8988T (cell line): ENCODE measurements at regions not wholly inside any gene's neighbourhood (a gene's known extent, or its start where the extent isn't known, plus 50 kb on each side); places are given as distances from the start of the nearest gene placed in this dataset.
"Not testable (repeated sequence)": the region's sequence is repeated elsewhere in the genome, so short reads cannot be mapped to it uniquely, and the experiment has no call there.

Experiments
- DNase-seq: peaks from one replicate; pipeline ENCODE4 v3.0.0; 2011

DNA sequence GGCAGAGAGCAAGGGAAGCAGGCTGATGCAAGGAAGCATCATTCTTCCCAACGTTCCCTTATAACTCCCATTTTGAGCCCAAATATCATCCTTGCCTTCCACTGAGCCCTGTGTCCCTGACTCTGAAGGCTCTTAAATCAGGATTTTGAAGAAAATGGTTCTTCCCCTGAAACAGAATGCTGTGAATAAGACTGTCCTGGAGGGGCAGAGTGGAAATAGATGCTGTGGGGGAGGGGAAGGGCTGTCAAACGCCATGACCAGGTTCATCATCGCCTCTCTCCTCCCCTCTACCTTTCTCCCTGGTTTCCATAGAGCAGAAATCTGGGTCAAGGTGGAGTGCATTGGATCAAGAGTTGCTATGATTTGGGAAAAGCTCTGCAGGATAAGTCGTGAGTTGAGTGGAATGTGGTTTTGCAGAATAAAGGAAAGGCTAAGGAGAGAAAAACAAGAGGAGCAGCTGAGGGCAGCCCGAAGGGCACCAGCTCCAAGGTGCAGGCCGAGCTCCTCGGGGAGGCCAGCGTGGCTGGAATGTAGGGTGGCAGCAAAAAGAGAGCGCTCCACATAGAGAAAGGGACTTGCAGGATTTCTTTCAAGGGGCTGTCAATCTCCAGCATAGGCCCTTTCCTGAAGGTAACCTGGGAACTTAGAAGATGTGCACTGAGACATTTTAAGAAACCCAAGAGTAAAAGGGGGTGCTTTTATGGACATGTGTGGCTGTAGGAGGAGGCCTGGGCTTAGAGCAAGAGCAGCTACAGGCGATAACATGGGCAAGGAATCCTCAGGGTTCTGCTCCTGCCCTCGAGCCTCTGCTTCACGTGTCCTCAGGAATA lies 120.8 kb upstream of the CDYL start:
- no peak for DNase-seq

DNA sequence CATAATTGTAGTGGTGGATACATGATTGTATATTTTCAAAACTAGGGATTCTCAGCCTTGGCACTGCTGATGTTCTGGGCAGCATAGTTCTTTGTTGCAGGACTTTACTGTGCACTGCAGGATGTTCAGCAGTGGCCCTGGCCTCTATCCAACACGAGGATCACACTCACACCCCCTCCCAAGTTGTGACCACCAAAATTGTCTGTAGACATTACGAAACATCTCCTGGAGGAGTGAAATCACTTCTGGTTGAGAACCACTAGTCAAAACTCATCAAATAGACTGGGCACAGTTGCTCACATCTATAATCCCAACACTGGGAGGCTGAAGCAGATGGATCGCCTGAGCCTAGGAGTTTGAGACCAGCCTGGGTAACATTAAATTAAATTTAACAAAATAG lies 123.1 kb upstream of the CDYL start:
- no peak for DNase-seq

DNA sequence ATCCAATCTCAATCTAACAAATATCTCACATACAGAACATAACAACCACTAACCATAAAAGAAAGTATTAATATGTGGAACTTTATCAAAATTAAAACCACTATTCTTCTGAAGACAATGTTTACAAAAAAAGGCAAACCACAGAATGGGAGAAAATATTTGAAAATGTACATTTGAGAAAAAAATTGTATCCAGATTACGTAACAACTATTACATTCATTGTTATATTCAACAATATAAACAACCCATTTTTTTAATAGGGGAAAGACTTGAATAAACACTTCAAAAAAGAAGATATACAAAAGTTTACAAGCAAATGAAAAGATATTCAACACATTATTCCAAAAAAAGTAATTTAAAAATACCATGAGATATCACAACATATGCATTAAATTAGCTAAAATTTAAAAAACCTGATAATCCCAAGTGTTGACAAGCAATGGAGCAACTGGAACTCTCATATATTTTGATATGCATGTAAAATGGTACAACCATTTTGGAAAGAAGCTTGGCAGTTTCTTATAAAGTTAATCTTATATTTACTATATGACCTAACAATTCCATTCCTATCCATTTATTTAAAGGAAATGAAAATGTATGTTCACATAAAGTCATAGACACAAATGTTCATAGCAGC lies 124.3 kb upstream of the CDYL start:
- no peak for DNase-seq

DNA sequence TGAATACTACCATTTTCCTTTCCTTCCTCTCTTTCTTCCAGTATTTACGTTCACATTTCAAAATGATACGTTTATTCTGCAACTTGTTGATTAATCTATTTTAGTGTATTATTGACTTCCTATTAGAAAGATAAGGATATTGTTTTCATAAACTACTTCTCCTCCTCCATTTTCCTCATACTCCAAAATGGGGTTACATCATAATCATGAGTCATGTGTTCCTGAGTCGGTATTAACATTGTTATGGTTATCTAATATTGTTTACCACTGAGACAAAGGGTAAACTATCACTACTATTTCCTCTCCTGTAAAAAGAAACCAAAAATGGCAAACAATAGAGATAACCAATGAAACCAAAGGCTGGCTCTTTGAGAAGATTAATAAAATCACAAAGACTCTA lies 126.5 kb upstream of the CDYL start:
- no peak for DNase-seq

DNA sequence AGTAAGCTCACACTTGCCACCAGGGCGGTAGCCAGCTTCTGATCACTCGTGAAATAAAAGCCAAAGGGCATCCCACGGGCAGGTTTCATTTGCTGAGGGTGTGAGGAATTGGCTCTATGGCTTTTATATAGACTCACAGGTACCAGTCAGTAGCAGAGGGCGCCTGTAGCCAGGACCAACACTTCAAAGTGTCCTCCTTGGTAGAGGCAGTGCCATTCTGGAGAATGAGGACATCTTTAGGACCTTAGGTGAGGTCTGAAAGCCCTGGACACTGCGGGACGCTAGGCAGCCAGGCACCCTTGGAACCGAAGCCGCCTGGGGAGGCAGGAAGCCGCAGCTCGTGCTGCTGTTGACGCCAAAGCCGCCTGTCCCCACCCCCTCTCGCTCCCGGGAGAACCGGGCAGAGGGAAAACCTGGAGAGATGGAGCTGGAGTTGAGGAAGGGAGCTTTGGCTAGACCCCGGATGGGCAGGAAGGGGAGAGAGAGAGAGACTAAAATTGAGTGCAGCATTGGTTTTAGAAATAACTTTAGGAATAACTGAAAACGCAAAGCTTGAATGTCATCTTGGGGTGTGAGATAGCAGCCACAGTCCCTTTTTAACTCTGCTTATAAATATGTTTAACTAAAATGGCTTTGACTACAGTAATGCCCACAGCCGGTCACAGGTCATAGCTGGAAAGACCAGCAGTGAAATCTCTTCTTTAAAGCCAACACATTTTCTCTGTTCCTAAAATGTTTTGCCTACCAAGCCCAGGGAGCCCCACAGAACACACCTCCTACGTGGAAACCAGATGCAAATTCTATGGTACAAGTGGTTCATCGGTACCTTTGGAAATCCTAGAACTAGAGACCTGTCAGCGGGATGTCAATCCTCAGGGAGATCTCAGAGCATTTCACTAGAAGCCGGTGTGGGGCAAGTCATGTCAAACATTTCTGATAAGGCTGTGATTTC lies 128.5 kb upstream of the CDYL start:
- peak; percentile 59 for DNase-seq

DNA sequence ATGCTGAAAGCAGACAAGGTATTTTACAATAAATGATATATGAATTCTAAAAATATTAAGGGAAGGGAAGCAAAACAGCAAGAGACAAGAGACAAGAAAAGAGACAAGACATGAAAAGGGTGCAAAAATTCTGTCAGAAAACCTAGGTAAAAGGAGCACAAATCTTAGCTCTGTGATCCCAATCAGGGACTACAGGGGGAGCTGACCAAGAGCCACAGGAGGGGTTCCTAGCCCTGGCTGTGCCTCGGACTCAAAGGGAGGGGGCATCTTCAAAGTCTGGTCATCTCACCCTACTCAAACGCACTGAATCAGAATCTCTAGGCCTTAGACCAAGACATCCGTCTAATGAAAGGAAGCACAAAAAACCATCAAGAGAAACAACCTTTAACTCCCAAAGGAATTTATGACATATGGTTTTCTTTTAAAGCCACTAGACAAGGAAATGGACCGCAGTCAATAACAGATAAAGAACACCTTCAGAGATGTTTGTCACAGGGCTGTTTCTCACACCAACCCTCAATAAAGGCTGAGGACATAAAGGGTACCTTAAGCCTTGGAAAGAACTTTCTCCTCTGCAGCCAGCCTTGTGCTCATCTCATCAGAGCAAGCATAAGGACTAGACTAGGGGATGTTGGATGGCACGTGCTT lies 130.4 kb upstream of the CDYL start:
- no peak for DNase-seq

DNA sequence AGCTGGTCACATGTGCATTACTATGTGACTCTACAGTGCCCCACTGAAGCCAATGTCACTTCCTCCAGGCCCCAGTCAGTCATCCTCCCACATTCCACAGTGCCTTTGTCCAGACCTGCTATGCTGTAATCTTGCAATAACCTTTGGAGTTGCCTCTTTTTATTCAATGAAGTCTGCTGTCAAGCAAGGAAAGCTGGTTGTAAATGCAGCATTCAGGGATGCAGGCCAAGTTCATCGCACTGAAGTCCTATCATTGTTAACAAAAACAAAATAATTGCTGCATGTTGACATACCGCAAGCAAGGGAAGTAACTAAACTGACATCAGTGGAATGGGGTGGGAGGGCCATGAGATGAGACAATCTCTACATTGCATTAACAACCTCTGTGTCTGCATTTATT lies 131.2 kb upstream of the CDYL start:
- DNase-seq, result no peak

DNA sequence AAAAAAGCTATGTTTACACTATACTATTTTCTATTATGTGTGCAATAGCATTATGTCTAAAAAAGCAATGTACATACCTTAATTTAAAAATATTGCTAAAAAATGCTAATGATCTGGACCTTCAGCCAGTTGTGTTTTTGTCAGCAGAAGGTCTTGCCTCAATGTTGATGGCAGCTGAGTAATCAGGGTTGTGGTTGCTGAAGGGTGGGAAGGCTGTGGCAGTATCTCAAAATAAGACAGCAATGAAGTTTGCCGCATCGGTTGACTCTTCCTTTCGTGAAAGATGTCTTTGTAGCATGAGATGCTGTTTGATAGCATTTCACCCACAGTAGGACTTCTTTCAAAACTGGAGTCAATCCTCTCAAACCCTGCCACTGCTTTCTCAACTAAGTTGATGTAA lies 134.7 kb upstream of the CDYL start:
- DNase-seq, result no peak

DNA sequence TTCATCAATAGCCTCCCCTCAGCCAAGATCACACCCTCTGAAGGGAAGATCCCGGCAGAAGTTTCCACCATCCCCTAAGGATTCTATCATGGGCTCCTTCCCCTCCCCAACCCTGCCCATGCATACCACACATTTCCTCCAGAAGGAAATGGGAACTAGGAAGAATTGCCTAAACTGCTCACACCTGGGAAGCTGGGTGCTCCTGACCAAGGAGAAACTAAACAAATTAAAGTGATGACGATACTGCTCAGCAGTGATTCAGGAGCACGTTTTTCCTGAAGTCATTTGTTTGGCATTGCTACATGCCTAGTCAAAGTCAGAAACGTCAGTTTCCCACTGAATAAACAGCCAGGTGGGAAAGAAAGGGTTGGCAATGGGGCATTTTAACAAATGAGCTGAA lies 136.1 kb upstream of the CDYL start:
- DNase-seq, result no peak

DNA sequence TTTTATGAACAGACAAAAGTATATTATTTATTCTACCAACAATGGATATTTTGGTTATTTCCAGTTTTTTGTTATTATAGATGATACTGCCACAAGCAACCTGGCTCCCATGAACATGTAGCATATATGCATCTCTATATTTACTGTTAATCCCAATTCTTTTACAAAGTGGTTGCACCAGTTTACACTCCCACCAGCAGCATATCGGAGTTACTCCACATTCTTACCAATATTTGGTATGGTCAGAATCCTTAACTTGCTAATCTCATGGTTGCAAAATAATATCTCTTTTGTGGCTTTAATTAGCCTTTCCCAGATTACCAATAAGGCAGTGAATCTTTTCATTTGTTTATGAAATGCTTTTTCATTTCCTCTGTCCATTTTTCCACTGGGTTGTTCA lies 137.6 kb upstream of the CDYL start:
- DNase-seq, result no peak

DNA sequence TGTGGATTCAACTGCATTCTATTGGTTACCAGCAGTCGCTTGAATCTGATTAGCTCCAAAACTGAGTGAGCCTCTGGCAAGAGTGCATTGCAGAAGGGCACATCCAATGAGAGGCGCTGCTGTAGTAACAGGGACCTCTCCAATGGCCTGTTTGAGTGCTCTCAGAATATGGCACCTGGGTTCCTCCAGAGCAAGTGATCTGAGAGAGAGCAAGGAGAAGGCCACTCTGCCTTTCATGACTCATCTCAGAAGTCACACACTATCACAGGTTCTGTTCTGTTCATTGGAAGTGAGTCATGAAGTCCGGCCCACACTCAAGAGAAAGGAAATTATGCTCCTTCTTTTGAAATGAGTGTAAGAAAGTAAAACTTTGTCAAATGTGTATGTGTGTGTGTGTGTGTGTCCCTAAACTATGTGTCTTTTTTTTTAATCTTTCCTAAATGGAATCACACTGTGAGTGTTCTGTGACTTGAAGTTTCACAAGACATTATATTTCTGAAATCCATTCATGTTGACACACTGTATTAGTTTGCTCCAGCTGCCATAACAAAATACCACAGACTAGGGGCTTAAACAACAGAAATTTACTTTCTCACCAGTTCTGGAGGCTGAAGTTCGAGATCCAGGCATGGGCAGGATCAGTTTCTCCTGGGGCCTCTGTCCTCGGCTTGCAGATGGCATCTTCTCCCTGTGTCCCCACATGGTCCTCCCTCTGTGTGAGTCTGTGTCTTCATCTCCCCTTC lies 138.3 kb upstream of the CDYL start:
- DNase-seq, result no peak

DNA sequence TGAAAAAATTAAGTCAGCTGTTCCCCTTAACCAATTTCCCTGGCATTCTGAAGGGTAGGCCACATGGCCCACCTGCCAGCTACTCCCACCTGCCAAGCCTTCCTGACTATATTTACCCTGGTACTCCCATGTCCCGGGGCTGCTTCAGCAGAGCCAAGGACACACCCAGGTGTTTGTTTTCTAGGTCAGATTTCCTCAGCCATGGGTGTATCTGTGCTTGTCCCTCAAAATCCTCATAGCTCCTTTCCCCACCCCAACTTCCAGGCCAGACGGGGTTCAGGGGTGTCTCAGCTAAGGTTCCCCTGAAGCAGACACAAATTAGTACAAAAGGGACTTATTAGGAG lies 139.4 kb upstream of the CDYL start:
- DNase-seq, result no peak

DNA sequence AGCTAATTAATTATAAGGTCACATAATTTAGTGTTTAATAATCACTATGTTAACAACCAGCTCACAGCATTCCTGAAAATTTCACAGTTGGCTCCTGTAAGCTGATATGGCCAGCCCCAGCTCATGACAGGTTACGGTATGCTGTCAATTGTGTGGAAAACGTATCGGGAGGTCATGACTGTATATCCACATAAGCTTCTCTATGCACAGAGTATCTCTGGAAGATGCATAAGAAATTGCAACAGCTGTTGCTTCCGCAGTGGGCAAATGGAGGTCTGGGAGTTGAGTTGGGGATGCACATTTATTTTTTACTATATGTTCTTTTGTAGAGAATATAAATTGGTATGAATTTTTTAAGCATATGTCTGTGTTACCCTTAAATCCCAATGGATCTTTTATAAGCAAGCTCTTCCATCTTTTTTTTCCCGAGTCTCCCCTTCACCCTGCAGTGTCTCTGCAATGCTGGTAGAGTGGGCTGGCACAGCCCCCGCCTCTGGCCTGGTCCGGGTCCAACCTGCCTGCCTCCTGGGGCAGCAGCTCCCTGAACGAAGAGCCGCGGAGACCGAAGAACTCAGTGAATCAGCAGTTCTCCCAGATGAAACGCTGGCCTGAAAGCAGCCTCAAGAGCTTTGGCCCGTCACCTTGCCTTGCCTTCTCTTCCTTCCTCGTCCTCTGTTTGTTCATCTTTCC lies 139.9 kb upstream of the CDYL start:
- no peak for DNase-seq

DNA sequence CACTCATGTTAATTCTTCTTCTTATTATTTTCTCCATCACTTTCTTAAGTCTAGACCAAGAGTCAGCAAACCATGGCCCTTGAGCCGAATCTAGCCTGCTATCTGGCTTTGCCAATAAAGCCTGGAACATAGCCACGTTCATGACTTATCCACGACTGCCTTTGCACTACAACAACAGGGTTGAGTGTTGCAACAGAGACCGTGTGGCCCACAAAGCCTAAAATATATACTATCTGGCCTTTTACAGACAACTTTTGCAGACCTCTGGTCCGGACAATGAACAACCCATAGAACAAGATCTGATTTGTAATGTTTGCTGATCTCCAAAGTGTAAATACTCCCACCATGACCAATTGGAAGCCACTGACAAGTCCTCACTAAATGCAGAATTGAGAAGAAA lies 140.5 kb upstream of the CDYL start:
- DNase-seq, result no peak

DNA sequence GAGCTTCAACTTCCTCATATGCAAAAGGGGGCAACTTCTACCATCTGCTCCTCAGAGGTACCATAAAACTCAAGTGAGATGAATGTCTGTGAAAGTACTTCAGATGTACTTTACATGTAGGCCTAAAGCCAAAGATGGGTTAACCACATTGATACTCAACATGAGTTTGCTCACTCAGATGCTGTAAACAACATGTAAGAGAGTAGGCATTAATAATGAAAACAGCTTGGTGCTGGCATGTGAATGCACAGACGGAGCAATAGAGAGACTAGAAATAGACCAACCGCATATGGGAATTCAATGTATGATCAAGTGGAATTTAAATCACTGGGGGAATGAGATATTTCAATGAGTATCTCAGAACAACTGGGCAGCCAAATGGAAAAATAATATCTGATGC lies 143.8 kb upstream of the CDYL start:
- no peak for DNase-seq

DNA sequence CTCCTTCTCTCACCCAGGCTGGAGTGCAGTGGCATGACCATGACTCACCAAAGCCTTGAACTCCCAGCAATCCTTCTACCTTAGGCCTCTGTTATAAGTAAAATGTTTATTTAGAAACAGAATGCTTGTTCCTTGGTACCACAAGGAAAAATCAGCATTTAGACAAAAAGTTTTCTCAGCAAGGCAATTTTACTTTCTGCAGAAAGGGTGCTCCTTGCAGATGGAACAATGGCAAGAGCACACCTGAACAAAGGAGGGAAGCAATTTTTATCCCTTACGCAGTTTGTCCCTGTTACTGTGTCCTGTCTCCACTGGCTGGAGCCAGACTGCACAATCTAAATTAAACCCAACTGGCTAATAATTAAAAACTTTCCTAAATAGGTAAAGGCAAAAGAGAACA lies 146.4 kb upstream of the CDYL start:
- not testable (repeated sequence) for DNase-seq

DNA sequence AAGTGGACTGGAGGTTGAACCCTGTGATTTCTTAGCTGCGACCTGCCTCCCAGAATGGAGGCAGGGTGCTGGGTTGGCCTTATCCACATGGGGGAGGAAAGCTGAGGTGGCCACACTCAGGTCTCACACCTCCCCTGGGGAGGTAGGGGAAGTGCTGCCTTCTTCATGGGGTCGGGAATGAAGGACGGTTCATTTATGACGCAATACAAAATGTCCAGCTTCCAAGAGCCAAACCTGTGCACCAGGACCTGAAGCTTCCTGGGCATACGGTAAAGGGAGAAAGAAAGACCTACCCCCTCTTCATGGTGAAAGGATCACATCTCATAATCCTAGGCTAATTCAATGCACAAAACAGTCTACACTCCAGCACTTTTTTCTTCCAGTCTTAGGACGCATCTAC lies 150.6 kb upstream of the CDYL start:
- no peak for DNase-seq

DNA sequence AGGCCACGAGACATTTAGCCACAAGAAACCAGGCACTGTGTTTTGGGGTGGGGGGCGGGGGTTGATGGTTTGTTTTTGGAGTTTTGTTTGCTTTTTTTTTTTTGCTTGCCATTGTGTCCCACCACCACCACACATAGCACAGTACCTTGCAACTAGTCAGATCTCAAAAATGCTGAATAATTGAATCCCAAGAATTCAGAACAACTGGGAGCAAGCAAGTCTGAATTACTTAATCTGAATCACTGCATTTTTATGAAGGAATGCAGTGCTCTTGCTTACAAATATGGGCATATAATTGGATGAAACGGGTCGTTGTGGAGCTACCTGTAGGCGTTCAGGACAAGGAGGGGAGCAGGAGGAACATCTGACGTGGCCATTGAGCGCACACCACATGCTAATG lies 151.5 kb upstream of the CDYL start:
- DNase-seq, result no peak

DNA sequence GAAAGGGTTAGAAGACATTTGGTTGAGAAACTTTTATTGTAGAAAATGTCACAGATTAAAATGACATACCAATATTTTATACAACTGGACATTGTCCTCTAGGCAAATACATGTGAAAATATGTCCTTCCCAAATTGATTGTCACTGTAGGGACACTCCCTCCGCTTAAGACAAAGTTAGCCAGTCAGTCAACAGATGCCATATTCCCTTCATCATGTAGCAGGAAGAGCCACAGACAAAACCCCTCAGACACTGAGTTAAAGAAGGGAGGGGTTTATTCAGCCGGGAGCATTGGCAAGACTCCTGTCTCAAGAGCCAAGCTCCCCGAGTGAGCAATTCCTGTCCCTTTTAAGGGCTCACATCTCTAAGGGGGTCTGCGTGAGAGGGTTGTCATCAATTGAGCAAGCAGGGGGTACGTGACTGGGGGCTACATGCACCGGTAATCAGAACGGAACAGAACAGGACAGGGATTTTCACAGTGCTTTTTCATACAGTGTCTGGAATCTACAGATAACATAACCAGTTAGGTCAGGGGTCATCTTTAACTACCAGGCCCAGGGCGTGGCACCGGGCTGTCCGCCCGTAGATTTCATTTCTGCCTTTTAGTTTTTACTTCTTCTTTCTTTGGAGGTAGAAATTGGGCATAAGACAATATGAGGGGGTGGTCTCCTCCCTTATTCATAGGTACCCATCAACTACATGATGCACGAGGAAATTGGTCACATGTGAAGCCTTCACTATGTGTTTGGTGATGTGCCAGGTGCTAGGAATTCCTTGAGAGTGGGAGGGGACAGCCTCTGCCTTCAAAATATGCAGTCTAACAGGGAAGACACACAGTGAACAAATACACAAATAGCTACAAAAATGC lies 155.7 kb upstream of the CDYL start:
- DNase-seq, result no peak

DNA sequence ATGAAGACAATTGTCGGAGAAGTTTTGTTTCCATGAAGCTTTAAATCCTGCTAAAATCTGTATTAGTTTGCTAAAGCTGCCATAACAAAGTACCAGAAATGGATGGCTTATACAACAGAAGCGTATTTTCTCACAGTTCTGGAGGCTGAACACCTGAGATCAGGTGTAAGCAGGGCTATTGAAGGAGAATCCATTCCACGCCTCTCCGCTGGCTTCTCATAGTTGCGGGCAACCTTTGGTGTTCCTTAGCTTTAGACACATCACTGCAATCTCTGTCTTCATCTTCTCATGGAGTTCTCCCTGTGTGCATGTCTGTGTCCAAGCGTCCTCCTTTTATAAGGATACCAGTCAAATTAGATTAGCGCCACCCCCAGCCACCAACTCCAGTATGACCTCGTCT lies 159.9 kb upstream of the CDYL start:
- no peak for DNase-seq

DNA sequence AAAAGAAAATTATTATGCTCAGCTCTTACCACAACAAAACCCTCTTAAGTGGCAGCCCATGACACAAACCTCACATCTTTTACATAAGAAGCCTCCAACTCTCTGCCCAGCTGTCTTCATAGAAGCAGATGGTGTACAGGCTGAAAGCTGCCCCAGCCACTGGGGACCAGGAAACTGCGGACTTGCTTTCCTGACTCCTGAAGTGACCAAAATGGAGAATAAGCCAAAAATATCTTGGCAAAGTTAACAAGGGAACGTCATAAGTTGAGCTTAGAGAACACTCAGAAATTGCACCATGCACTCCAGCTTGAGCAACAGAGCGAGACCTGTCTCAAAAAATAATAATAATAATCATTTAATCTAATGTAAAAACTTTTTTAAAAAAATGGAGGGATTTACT lies 160.3 kb upstream of the CDYL start:
- no peak for DNase-seq
